ENCODE measurements at regions not wholly inside any gene's neighbourhood (a gene's known extent, or its start where the extent isn't known, plus 50 kb on each side); places are given as distances from the start of the nearest gene placed in this dataset.

DNA sequence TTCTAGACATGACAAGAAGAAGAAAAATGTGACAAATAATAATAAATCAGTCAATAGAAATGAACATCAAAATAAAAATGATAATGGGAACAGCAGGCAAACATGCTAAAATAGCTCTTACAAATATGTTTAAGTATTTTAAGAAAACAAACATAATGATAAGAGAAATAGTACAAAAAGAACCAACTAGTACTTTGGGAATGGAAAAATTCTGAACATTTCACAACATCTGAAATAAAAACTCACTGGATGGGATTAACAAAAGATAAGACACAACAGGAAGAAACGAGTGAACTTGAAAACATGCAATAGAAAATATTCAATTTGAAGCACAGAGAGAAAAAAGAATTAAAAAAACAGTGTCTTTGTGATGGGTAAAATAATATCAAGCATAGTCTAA lies 115.2 kb upstream of the TSPAN2 start:
- H3K9ac ChIP-seq (ENCODE audit: low read depth in 1 of 2, low read length in 2 of 2), result no peak overlapping the region
- peaks cover 0 to 2% of the 10 kb centered on the region in 2 donors for H3K9me3 ChIP-seq (ENCODE audit: control insufficient read depth in 2 of 2, low read length in 2 of 2)
- no peaks in the 10 kb centered on the region for H3K36me3 ChIP-seq (ENCODE audit: control insufficient read depth in 2 of 2, insufficient read depth in 2 of 2, low read length in 2 of 2)
- H3K4me3 ChIP-seq (ENCODE audit: low read length in 2 of 2), result no peak overlapping the region
- no peak overlapping the region for H3K27ac ChIP-seq (ENCODE audit: low read depth in 2 of 2, low read length in 2 of 2)
- H3K4me1 ChIP-seq (ENCODE audit: control insufficient read depth in 2 of 2, insufficient read depth in 2 of 2, low read length in 2 of 2), result no peaks in the 10 kb centered on the region
- H3K27me3 ChIP-seq (ENCODE audit: control insufficient read depth in 2 of 2, insufficient read depth in 2 of 2, low read length in 2 of 2), result no peaks in the 10 kb centered on the region

GRCh38 chr1:115203287-115203686 lies 114.0 kb upstream of the TSPAN2 start:
- H3K9ac ChIP-seq (ENCODE audit: low read depth in 1 of 2, low read length in 2 of 2), result no peak overlapping the region
- peaks cover 0 to 2% of the 10 kb centered on the region in 2 donors for H3K9me3 ChIP-seq (ENCODE audit: control insufficient read depth in 2 of 2, low read length in 2 of 2)
- H3K36me3 ChIP-seq (ENCODE audit: control insufficient read depth in 2 of 2, insufficient read depth in 2 of 2, low read length in 2 of 2), result no peaks in the 10 kb centered on the region
- no peak overlapping the region for H3K27ac ChIP-seq (ENCODE audit: low read depth in 2 of 2, low read length in 2 of 2)
- no peaks in the 10 kb centered on the region for H3K27me3 ChIP-seq (ENCODE audit: control insufficient read depth in 2 of 2, insufficient read depth in 2 of 2, low read length in 2 of 2)
- H3K4me1 ChIP-seq (ENCODE audit: control insufficient read depth in 2 of 2, insufficient read depth in 2 of 2, low read length in 2 of 2), result no peaks in the 10 kb centered on the region
- no peak overlapping the region for H3K4me3 ChIP-seq (ENCODE audit: low read length in 2 of 2)

DNA sequence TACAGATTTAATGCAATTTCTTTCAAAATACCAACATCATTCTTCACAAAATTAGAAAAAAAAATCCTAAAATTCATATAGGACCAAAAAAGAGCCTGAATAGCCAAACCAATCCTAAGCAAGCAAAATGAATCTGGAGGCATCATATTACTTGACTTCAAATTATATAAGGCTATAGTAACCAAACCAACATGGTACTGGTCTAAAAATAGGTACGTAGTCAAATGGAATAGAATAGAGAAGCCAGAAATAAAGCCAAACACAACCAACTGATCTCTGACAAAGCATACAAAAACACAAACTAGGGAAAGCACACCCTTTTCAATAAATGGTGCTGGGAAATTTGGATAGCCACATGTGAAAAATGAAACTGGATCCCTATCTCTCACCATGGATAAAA lies 112.3 kb upstream of the TSPAN2 start:
- H3K9me3 ChIP-seq (ENCODE audit: control insufficient read depth in 2 of 2, low read length in 2 of 2), result peaks cover 0 to 2% of the 10 kb centered on the region in 2 donors
- H3K4me3 ChIP-seq (ENCODE audit: low read length in 2 of 2), result no peak overlapping the region
- no peak overlapping the region for H3K9ac ChIP-seq (ENCODE audit: low read depth in 1 of 2, low read length in 2 of 2)

GRCh38 chr1:115199416-115200132 lies 110.3 kb upstream of the TSPAN2 start:
- H3K9me3 ChIP-seq (ENCODE audit: control insufficient read depth in 2 of 2, low read length in 2 of 2), result peaks cover 0 to 2% of the 10 kb centered on the region in 2 donors
- no peaks in the 10 kb centered on the region for H3K36me3 ChIP-seq (ENCODE audit: control insufficient read depth in 2 of 2, insufficient read depth in 2 of 2, low read length in 2 of 2)
- no peaks in the 10 kb centered on the region for H3K27me3 ChIP-seq (ENCODE audit: control insufficient read depth in 2 of 2, insufficient read depth in 2 of 2, low read length in 2 of 2)
- H3K4me1 ChIP-seq (ENCODE audit: control insufficient read depth in 2 of 2, insufficient read depth in 2 of 2, low read length in 2 of 2), result no peaks in the 10 kb centered on the region
- H3K4me3 ChIP-seq (ENCODE audit: low read length in 2 of 2), result no peak overlapping the region
- H3K9ac ChIP-seq (ENCODE audit: low read depth in 1 of 2, low read length in 2 of 2), result no peak overlapping the region
- H3K27ac ChIP-seq (ENCODE audit: low read depth in 2 of 2, low read length in 2 of 2), result no peak overlapping the region

More for the DNA sequence above, 112.3 kb upstream of the TSPAN2 start:
- H3K27ac ChIP-seq (ENCODE audit: low read depth in 2 of 2, low read length in 2 of 2), result no peak overlapping the region
- H3K36me3 ChIP-seq (ENCODE audit: control insufficient read depth in 2 of 2, insufficient read depth in 2 of 2, low read length in 2 of 2), result no peaks in the 10 kb centered on the region
- H3K4me1 ChIP-seq (ENCODE audit: control insufficient read depth in 2 of 2, insufficient read depth in 2 of 2, low read length in 2 of 2), result no peaks in the 10 kb centered on the region
- H3K27me3 ChIP-seq (ENCODE audit: control insufficient read depth in 2 of 2, insufficient read depth in 2 of 2, low read length in 2 of 2), result no peaks in the 10 kb centered on the region

DNA sequence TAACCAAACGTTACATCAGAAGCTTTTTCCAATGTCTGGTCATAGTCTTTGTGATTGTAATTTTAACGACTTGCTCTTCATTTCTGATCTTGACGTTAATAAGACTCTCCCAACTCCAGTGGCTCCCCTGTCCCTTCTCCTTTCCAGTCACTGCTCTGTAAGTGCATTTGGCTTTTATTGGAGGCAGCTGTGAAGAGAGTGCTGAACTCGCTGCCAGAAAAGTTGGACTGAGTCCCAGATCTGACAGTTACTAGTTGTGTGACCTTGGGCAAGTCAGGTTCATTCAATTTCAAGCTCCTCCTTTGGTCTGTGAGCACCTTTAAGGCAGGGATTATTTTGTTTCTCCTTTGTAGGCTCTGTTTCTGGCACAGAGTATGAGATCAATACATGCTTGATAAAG lies 109.6 kb upstream of the TSPAN2 start:
- no peak overlapping the region for H3K27ac ChIP-seq (ENCODE audit: low read depth in 2 of 2, low read length in 2 of 2)
- H3K4me1 ChIP-seq (ENCODE audit: control insufficient read depth in 2 of 2, insufficient read depth in 2 of 2, low read length in 2 of 2), result no peaks in the 10 kb centered on the region
- no peak overlapping the region for H3K9ac ChIP-seq (ENCODE audit: low read depth in 1 of 2, low read length in 2 of 2)
- H3K36me3 ChIP-seq (ENCODE audit: control insufficient read depth in 2 of 2, insufficient read depth in 2 of 2, low read length in 2 of 2), result no peaks in the 10 kb centered on the region
- peaks cover 0 to 2% of the 10 kb centered on the region in 2 donors for H3K9me3 ChIP-seq (ENCODE audit: control insufficient read depth in 2 of 2, low read length in 2 of 2)
- H3K27me3 ChIP-seq (ENCODE audit: control insufficient read depth in 2 of 2, insufficient read depth in 2 of 2, low read length in 2 of 2), result no peaks in the 10 kb centered on the region
- H3K4me3 ChIP-seq (ENCODE audit: low read length in 2 of 2), result no peak overlapping the region

- H3K27ac ChIP-seq (ENCODE audit: low read depth in 2 of 2, low read length in 2 of 2), result no peak overlapping the region
- H3K27me3 ChIP-seq (ENCODE audit: control insufficient read depth in 2 of 2, insufficient read depth in 2 of 2, low read length in 2 of 2), result no peaks in the 10 kb centered on the region
- no peak overlapping the region for H3K9ac ChIP-seq (ENCODE audit: low read depth in 1 of 2, low read length in 2 of 2)
- H3K4me3 ChIP-seq (ENCODE audit: low read length in 2 of 2), result no peak overlapping the region
- H3K9me3 ChIP-seq (ENCODE audit: control insufficient read depth in 2 of 2, low read length in 2 of 2), result no peaks in the 10 kb centered on the region
- H3K4me1 ChIP-seq (ENCODE audit: control insufficient read depth in 2 of 2, insufficient read depth in 2 of 2, low read length in 2 of 2), result no peaks in the 10 kb centered on the region
- H3K36me3 ChIP-seq (ENCODE audit: control insufficient read depth in 2 of 2, insufficient read depth in 2 of 2, low read length in 2 of 2), result no peaks in the 10 kb centered on the region
Observed at GRCh38 chr1:115196296-115196695, 107.0 kb upstream of the TSPAN2 start.

DNA sequence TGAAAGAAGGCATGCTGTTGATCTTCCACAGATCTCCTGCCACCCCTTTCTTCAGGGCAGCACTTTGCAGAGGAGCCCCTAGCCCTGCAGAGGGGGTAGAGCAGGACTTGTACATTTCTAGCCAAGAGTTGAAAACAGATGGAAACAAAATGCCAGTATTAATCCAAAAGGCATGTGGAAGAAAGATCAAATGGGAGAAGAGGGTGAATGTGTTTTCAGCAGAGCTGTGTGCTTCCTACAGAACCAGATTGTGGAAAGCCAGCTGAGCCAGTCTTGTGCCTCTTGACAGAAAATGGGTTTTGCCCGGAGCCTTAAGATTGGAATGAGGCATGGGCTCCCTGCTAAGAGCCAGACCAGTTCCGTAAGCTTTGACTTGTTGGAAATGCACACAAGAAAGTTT lies 105.2 kb upstream of the TSPAN2 start:
- Histone ChIP-seq H3K4me3 (ENCODE audit: low read length in 2 of 2) (no peak overlapping the region), H3K27me3 (ENCODE audit: control insufficient read depth in 2 of 2, insufficient read depth in 2 of 2, low read length in 2 of 2) (no peaks in the 10 kb centered on the region), H3K9ac (ENCODE audit: low read depth in 1 of 2, low read length in 2 of 2) (no peak overlapping the region), H3K36me3 (ENCODE audit: control insufficient read depth in 2 of 2, insufficient read depth in 2 of 2, low read length in 2 of 2) (no peaks in the 10 kb centered on the region), H3K9me3 (ENCODE audit: control insufficient read depth in 2 of 2, low read length in 2 of 2) (no peaks in the 10 kb centered on the region), H3K4me1 (ENCODE audit: control insufficient read depth in 2 of 2, insufficient read depth in 2 of 2, low read length in 2 of 2) (no peaks in the 10 kb centered on the region), H3K27ac (ENCODE audit: low read depth in 2 of 2, low read length in 2 of 2) (no peak overlapping the region)

DNA sequence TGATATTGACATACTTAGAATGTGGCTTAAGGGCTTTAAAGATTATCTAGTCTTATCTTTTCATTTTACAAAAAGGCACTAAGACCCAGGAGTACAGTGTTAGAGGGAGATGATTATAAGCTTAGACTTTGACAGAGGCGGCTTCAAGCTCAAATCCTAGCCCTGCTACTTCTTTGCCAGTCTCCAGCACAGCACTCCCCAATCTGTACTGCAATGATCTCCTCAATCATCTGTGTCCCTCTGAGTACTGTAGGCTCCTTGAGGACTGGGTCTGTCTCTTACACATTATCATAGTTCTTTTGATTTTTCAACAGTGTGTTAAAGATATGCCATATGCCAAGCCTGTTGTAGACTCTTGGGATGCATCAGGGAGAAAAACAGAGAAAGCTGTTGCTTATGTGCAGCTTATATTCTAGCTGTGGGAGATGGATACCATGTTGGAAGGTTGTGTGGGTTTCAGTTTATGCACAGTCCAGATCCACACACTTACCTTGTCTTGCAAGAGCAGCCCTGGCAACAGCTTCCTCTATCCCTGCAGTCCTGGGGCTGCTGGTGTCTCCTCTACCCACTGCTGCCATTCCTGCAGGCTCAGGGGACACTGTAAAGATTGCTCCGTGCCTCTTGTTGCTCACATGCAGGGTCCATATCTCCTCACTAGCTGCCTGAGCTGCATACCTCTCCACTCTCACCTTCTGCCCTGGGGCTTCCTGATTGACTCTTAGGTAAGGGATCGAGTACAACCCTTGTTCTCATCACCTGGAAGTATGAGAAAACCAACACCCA lies 103.9 kb upstream of the TSPAN2 start:
- H3K36me3 ChIP-seq (ENCODE audit: control insufficient read depth in 2 of 2, insufficient read depth in 2 of 2, low read length in 2 of 2), result no peaks in the 10 kb centered on the region
- no peak overlapping the region for H3K9ac ChIP-seq (ENCODE audit: low read depth in 1 of 2, low read length in 2 of 2)
- H3K4me1 ChIP-seq (ENCODE audit: control insufficient read depth in 2 of 2, insufficient read depth in 2 of 2, low read length in 2 of 2), result no peaks in the 10 kb centered on the region
- no peak overlapping the region for H3K4me3 ChIP-seq (ENCODE audit: low read length in 2 of 2)
- no peaks in the 10 kb centered on the region for H3K27me3 ChIP-seq (ENCODE audit: control insufficient read depth in 2 of 2, insufficient read depth in 2 of 2, low read length in 2 of 2)
- no peak overlapping the region for H3K27ac ChIP-seq (ENCODE audit: low read depth in 2 of 2, low read length in 2 of 2)
- no peaks in the 10 kb centered on the region for H3K9me3 ChIP-seq (ENCODE audit: control insufficient read depth in 2 of 2, low read length in 2 of 2)

- H3K4me3 ChIP-seq (ENCODE audit: low read length in 2 of 2), result no peak overlapping the region
- no peak overlapping the region for H3K9ac ChIP-seq (ENCODE audit: low read depth in 1 of 2, low read length in 2 of 2)
- H3K9me3 ChIP-seq (ENCODE audit: control insufficient read depth in 2 of 2, low read length in 2 of 2), result no peaks in the 10 kb centered on the region
- H3K27me3 ChIP-seq (ENCODE audit: control insufficient read depth in 2 of 2, insufficient read depth in 2 of 2, low read length in 2 of 2), result no peaks in the 10 kb centered on the region
- H3K4me1 ChIP-seq (ENCODE audit: control insufficient read depth in 2 of 2, insufficient read depth in 2 of 2, low read length in 2 of 2), result no peaks in the 10 kb centered on the region
- no peaks in the 10 kb centered on the region for H3K36me3 ChIP-seq (ENCODE audit: control insufficient read depth in 2 of 2, insufficient read depth in 2 of 2, low read length in 2 of 2)
- H3K27ac ChIP-seq (ENCODE audit: low read depth in 2 of 2, low read length in 2 of 2), result no peak overlapping the region
Observed at GRCh38 chr1:115192200-115192767, 103.0 kb upstream of the TSPAN2 start.

DNA sequence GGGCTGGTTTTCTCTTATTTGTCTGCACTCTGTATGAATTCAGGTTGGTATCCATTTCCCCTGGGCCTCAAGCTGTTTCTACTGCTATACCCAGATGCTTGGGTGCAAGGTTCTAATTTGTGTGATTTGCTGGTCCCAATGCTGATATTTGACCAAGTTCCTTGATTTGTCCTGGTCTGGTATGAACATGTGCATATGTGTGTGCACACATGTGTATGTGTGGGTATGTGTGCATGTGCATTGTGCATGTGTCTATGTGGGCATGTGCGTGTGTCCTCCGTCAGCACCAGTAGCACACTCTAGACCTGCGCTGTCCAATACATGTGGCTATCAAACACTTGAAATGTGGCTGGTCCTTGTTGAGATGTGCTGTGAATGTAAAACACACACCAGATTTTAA lies 102.4 kb upstream of the TSPAN2 start:
- Histone ChIP-seq H3K4me1 (ENCODE audit: control insufficient read depth in 2 of 2, insufficient read depth in 2 of 2, low read length in 2 of 2) (no peaks in the 10 kb centered on the region), H3K27me3 (ENCODE audit: control insufficient read depth in 2 of 2, insufficient read depth in 2 of 2, low read length in 2 of 2) (no peaks in the 10 kb centered on the region), H3K9me3 (ENCODE audit: control insufficient read depth in 2 of 2, low read length in 2 of 2) (no peaks in the 10 kb centered on the region), H3K27ac (ENCODE audit: low read depth in 2 of 2, low read length in 2 of 2) (no peak overlapping the region), H3K9ac (ENCODE audit: low read depth in 1 of 2, low read length in 2 of 2) (no peak overlapping the region), H3K4me3 (ENCODE audit: low read length in 2 of 2) (no peak overlapping the region), H3K36me3 (ENCODE audit: control insufficient read depth in 2 of 2, insufficient read depth in 2 of 2, low read length in 2 of 2) (no peaks in the 10 kb centered on the region)
